ENCODE measurements at regions not wholly inside any gene's neighbourhood (a gene's known extent, or its start where the extent isn't known, plus 50 kb on each side); places are given as distances from the start of the nearest gene placed in this dataset.
A peak's percentile ranks its signal among the peaks of the same experiment; 100 is the strongest.
"Not testable (repeated sequence)": the region's sequence is repeated elsewhere in the genome, so short reads cannot be mapped to it uniquely, and the experiment has no call there.

GRCh38 chr10:28996947-28997551 lies 291.8 kb upstream of the LYZL1 start:
- no peak for DNase-seq

GRCh38 chr10:28997734-28998133 lies 291.1 kb upstream of the LYZL1 start:
- DNase-seq: no peak

GRCh38 chr10:29001801-29002200 lies 287.1 kb upstream of the LYZL1 start:
- no peak for DNase-seq

GRCh38 chr10:29003014-29003413 lies 285.9 kb upstream of the LYZL1 start:
- not testable (repeated sequence) for DNase-seq

GRCh38 chr10:29005988-29006387 lies 282.9 kb upstream of the LYZL1 start:
- DNase-seq: no peak

GRCh38 chr10:29007370-29007747 lies 281.5 kb upstream of the LYZL1 start:
- no peak for DNase-seq

GRCh38 chr10:29007748-29008610 lies 280.9 kb upstream of the LYZL1 start:
- no peak for DNase-seq

GRCh38 chr10:29009464-29009863 lies 279.4 kb upstream of the LYZL1 start:
- no peak for DNase-seq

- DNase-seq: no peak
Observed at GRCh38 chr10:29011516-29011915, 277.4 kb upstream of the LYZL1 start.

GRCh38 chr10:29012926-29013554 lies 275.8 kb upstream of the LYZL1 start:
- no peak for DNase-seq

GRCh38 chr10:29021591-29021990 lies 267.3 kb upstream of the LYZL1 start:
- no peak for DNase-seq

- DNase-seq: peak; percentile 3
Observed at GRCh38 chr10:29022513-29022912, 266.4 kb upstream of the LYZL1 start.

GRCh38 chr10:29023678-29024077 lies 265.2 kb upstream of the LYZL1 start:
- DNase-seq: no peak

- DNase-seq: no peak
Observed at GRCh38 chr10:29026065-29026797, 262.6 kb upstream of the LYZL1 start.

- DNase-seq: no peak
Observed at GRCh38 chr10:29026802-29027580, 261.9 kb upstream of the LYZL1 start.

- no peak for DNase-seq
Observed at GRCh38 chr10:29028486-29028885, 260.4 kb upstream of the LYZL1 start.

- no peak for DNase-seq
Observed at GRCh38 chr10:29030900-29031299, 258.0 kb upstream of the LYZL1 start.

GRCh38 chr10:29032169-29032568 lies 256.7 kb upstream of the LYZL1 start:
- DNase-seq: no peak

- no peak for DNase-seq
Observed at GRCh38 chr10:29033311-29033940, 255.4 kb upstream of the LYZL1 start.

- no peak for DNase-seq
Observed at GRCh38 chr10:29034592-29034991, 254.3 kb upstream of the LYZL1 start.

GRCh38 chr10:29035721-29036120 lies 253.1 kb upstream of the LYZL1 start:
- no peak for DNase-seq

Data from NCI-H510A (cell line).